Brain pericyte (primary cell): ENCODE measurements at regions not wholly inside any gene's neighbourhood (a gene's known extent, or its start where the extent isn't known, plus 50 kb on each side); places are given as distances from the start of the nearest gene placed in this dataset.
"Not testable (repeated sequence)": the region's sequence is repeated elsewhere in the genome, so short reads cannot be mapped to it uniquely, and the experiment has no call there.

ENCODE experiments used
- DNase-seq: peaks from one replicate; pipeline ENCODE4 v3.0.0-alpha.2; 2012; ENCODE audit warnings: low read depth, low spot score

GRCh38 chr1:117707371-117707770, 101.5 kb downstream of the TENT5C start:
- no peak for DNase-seq

GRCh38 chr1:117708323-117709248, 102.7 kb downstream of the TENT5C start:
- no peak for DNase-seq

DNA sequence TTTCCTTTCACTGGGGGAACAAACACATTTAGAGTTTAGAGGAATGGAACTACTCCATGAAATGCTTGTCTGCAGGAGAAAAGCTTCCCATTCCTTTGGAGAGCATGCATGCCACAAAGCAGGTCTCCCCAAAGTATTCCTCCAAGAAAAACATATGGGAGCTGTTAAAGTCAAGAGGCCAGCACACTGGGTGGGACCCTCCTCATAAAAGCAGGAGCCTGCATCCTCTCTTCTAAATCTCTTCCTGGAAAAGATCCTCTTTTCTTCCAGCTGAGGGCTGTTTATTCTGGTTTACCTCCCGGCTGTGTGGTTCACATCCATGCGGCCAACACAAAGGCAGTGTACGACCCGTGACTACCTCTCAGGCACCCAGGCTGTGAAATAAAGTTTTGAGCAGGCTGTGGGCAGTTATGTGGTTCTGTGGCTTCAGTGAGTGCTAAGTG, 103.4 kb downstream of the TENT5C start:
- no peak for DNase-seq

DNA sequence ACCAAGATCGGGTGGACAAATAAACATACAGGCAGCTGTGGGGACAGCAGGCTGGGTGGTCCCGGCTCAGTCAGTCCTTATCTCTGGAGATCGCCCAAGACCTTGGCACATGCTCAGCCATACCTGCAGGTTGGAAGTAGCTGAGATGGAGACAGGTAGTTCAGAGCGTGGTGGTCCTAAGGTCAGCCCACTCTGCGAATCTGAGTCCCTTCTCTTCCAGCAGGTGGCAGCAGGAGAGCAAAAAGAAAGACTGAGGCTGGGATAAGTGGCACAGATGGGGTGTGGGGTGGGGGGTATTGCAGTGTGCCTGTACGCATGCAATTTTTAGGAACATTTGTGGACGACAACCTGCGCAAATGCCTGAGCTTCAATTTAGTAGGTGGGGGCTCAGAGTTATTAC, 104.9 kb downstream of the TENT5C start:
- no peak for DNase-seq

DNA sequence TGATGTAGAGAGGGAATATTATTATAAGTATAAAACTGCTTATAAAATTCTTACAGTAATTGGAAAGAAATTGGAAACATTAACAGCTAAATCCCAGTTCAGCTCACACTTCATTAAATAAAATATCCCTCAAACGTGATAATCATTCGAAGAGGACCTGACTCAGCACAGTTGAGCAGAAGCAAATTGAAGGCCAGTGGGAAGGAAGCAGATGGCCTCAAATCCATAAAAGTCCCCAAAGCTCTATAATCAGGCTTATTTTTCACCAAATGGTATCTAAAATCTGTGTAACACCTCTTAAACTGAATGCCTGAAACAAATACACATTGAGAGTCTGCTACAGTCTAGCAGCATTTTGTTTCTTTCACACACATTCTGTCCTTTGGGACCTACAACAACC, 106.8 kb downstream of the TENT5C start:
- no peak for DNase-seq

- no peak for DNase-seq
Measured at GRCh38 chr1:117714546-117714945, 108.7 kb downstream of the TENT5C start.

GRCh38 chr1:117716030-117716429, 110.2 kb downstream of the TENT5C start:
- DNase-seq, result not testable (repeated sequence)

DNA sequence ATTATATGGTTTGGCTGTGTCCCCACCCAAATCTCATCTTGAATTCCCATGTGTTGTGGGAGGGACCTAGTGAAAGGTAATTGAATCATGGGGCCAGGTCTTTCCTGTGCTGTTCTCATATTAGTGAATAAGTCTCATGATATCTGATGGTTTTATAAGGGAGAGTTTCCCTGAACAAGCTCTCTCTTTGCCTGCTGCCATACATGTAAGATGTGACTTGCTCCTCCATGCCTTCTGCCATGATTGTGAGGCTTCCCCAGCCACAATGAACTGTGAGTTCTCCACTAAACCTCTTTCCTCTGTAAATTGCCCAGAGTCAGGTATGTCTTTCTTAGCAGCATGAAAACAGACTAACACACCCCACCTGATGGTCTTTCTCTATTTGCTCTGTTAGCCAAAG, 112.1 kb downstream of the TENT5C start:
- DNase-seq, result not testable (repeated sequence)

GRCh38 chr1:117718596-117718995, 112.7 kb downstream of the TENT5C start:
- DNase-seq, result not testable (repeated sequence)

DNA sequence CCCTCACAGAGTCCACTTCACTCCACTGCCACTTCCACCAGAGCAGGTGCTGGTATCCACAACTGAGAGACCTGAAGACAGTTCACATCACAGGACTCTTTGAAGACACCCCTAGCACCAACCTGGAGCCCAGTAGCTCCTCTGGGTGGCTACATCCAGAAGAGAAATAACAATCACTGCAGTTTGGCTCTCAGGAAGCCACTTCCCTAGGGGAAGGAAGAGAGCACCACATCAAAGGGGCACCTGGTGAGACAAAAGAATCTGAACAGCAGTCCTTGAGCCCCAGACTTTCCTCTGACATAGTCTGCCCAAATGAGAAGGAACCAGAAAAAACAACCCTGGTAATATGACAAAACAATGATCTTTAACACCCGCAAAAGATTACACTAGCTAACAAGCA, 113.2 kb downstream of the TENT5C start:
- no peak for DNase-seq

- no peak for DNase-seq
Measured at GRCh38 chr1:117732065-117732797, 126.4 kb downstream of the TENT5C start.

DNA sequence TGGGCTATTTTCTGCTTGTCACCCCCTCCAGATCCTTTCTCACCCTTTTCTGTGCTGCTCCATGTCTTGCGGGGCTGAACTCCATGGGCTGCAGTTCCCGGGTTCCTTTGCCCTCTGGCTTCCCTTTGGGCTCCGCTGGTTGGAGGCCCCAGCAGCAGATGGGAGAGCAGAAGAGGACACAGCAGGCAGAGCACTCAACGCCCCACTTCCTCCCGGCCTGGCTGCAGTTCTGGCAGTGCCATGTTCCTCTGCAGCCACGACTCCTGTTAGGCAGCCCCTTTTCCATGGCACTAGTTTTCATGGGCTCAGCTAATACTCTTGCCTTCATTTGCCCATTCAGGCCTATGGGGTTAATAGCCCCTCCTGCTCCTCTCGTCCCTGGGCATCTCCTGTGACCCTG, 127.1 kb downstream of the TENT5C start:
- DNase-seq, result no peak

GRCh38 chr1:117734403-117734802, 128.6 kb downstream of the TENT5C start:
- DNase-seq, result no peak

- no peak for DNase-seq
Measured at GRCh38 chr1:117735045-117735992, 129.5 kb downstream of the TENT5C start.

DNA sequence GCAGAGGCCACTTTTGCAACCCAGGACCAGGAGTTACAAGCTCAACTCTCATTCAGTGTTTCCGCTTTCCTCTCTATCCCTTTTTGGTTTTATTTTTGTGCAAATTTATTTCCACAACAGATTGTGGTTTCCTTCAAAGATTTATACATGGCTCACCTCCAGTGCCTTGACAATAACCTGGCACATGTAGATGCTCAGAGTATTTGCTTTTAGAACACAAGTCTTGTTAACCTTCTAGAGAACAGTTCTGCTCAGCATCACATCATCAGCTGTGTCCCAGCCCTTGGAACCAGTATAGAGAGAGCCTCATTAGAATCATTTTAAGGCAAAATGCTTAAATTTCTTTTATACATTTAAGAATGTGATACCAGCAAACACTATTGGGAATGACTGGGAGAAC, 133.7 kb downstream of the TENT5C start:
- DNase-seq, result no peak

DNA sequence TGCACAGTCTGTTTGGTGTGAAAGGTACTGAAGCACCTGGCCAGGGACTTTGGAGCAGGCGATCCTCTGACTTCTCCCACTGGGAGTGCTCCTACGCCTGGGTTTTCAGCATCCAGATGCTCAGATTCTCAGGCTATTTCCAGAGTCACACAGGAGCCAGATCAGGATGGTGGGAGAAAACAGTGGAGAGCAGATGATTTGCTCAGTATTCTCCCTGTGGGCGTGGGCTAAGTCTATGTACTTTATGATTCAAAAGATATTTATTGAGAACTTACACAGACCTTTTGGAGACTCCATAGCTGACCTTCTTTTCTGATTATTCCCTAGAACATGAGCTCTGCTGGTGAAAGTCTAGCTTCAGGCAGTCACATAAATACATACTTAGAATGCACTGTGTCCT, 134.6 kb downstream of the TENT5C start:
- DNase-seq, result no peak

- DNase-seq, result not testable (repeated sequence)
Measured at GRCh38 chr1:117746565-117746964, 140.7 kb downstream of the TENT5C start.

GRCh38 chr1:117747605-117748004, 141.8 kb downstream of the TENT5C start:
- no peak for DNase-seq

GRCh38 chr1:117751321-117751720, 145.5 kb downstream of the TENT5C start:
- DNase-seq, result no peak

DNA sequence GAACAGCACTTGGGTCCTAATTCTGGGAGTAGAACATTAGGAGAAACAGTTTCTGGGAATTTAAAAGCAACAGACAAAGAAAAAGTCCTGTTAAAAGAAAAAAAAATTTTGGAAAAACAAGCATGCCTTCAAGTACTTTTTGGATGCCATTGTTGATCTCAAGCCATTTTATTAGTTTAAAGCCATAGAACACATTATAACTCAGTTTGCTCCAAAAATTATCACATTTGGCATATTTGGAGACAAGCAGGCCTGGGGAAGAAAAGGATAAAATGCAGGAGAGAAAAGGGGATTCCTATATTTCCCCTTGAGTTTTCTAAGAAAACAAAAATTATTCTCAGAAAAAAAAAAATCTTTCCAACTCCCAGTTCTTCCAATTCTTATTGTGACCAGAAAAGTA, 146.8 kb downstream of the TENT5C start:
- no peak for DNase-seq

- DNase-seq, result no peak
Measured at GRCh38 chr1:117753232-117753631, 147.4 kb downstream of the TENT5C start.

GRCh38 chr1:117753652-117754051, 147.8 kb downstream of the TENT5C start:
- DNase-seq, result no peak
